ENCODE measurements at regions not wholly inside any gene's neighbourhood (a gene's known extent, or its start where the extent isn't known, plus 50 kb on each side); places are given as distances from the start of the nearest gene placed in this dataset.

GRCh38 chr2:195270466-195271039, 386.5 kb upstream of the SLC39A10 start:
- Histone ChIP-seq H2AFZ (ENCODE audit: low read depth, low read length) (no peak overlapping the region), H4K20me1 (ENCODE audit: insufficient read depth, low read length) (no peaks in the 10 kb centered on the region), H3K4me3 (ENCODE audit: low read length) (no peak overlapping the region), H3K79me2 (ENCODE audit: low read length) (no peaks in the 10 kb centered on the region), H3K27me3 (ENCODE audit: low read depth, low read length) (no peaks in the 10 kb centered on the region), H3K4me1 (ENCODE audit: low read length) (no peaks in the 10 kb centered on the region), H3K36me3 (replicated peaks; ENCODE audit: low read depth, low read length) (no peaks in the 10 kb centered on the region), H3K9me3 (ENCODE audit: insufficient read depth, low read length) (no peaks in the 10 kb centered on the region), H3K4me2 (ENCODE audit: low read length) (no peak overlapping the region), H3K27ac (ENCODE audit: low read length) (no peak overlapping the region), H3K9ac (ENCODE audit: low read length) (no peak overlapping the region)
- TF ChIP-seq, protein P1, sequence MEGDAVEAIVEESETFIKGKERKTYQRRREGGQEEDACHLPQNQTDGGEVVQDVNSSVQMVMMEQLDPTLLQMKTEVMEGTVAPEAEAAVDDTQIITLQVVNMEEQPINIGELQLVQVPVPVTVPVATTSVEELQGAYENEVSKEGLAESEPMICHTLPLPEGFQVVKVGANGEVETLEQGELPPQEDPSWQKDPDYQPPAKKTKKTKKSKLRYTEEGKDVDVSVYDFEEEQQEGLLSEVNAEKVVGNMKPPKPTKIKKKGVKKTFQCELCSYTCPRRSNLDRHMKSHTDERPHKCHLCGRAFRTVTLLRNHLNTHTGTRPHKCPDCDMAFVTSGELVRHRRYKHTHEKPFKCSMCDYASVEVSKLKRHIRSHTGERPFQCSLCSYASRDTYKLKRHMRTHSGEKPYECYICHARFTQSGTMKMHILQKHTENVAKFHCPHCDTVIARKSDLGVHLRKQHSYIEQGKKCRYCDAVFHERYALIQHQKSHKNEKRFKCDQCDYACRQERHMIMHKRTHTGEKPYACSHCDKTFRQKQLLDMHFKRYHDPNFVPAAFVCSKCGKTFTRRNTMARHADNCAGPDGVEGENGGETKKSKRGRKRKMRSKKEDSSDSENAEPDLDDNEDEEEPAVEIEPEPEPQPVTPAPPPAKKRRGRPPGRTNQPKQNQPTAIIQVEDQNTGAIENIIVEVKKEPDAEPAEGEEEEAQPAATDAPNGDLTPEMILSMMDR (IDR thresholded peaks at IDR 0.05; ENCODE audit: low read depth, low read length), result no peak
- TF ChIP-seq EZH2phosphoT487 (IDR thresholded peaks at IDR 0.05; ENCODE audit: low read depth), result no peak

DNA sequence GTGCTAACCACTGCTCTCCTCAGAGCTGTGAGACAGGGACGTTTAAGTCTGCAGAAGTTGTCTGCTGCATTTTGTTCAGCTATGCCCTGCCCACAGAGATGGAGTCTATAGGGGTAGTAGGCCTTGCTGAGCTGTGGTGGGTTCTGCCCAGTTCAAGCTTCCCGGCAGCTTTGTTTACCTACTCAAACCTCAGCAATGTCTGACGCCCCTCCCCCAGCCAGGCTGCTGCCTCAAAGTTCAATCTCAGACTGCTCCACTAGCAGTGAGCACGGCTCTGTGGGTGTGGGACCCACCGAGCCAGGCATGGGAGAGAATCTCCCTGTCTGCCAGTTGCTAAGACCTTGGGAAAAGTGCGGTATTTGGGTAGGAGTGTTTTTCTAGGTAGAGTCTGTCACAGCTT, 387.8 kb upstream of the SLC39A10 start:
- H3K4me1 ChIP-seq (ENCODE audit: low read length), result no peaks in the 10 kb centered on the region
- no peak overlapping the region for H3K4me2 ChIP-seq (ENCODE audit: low read length)
- no peak overlapping the region for H3K4me3 ChIP-seq (ENCODE audit: low read length)
- H3K9ac ChIP-seq (ENCODE audit: low read length), result no peak overlapping the region
- no peak overlapping the region for H3K27ac ChIP-seq (ENCODE audit: low read length)
- no peak overlapping the region for H2AFZ ChIP-seq (ENCODE audit: low read depth, low read length)
- no peak for TF ChIP-seq EZH2phosphoT487 (IDR thresholded peaks at IDR 0.05; ENCODE audit: low read depth)
- TF ChIP-seq, protein P1 (IDR thresholded peaks at IDR 0.05; ENCODE audit: low read depth, low read length), result no peak
- no peaks in the 10 kb centered on the region for H3K9me3 ChIP-seq (ENCODE audit: insufficient read depth, low read length)
- H3K79me2 ChIP-seq (ENCODE audit: low read length), result no peaks in the 10 kb centered on the region
- no peaks in the 10 kb centered on the region for H3K27me3 ChIP-seq (ENCODE audit: low read depth, low read length)
- H4K20me1 ChIP-seq (ENCODE audit: insufficient read depth, low read length), result no peaks in the 10 kb centered on the region
- no peaks in the 10 kb centered on the region for H3K36me3 ChIP-seq (replicated peaks; ENCODE audit: low read depth, low read length)

DNA sequence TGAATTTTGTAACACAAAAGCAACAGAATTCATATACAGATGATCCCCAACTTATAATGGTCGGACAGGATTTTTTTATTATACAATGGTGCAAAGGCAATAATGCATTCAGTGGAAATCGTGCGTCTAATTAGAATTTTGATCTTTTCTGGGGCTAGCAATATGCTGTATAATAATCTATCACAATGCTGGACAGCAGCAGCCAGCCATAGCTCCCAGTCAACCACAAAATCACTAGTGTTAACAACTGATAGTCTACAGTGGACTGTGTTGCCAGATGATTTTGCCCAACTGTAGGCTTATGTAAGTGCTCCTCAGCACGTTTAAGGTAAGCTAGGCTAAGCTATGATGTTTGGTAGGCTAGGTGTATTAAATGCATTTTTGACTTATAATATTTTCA, 399.0 kb upstream of the SLC39A10 start:
- Histone ChIP-seq H3K4me1 (ENCODE audit: low read length) (no peaks in the 10 kb centered on the region), H3K9ac (ENCODE audit: low read length) (no peak overlapping the region), H2AFZ (ENCODE audit: low read depth, low read length) (no peak overlapping the region), H3K9me3 (ENCODE audit: insufficient read depth, low read length) (peaks cover 3% of the 10 kb centered on the region; the same call in 1 of the 2 replicates), H3K4me2 (ENCODE audit: low read length) (no peak overlapping the region), H3K79me2 (ENCODE audit: low read length) (no peaks in the 10 kb centered on the region), H4K20me1 (ENCODE audit: insufficient read depth, low read length) (no peaks in the 10 kb centered on the region), H3K4me3 (ENCODE audit: low read length) (no peak overlapping the region), H3K27ac (ENCODE audit: low read length) (no peak overlapping the region), H3K36me3 (replicated peaks; ENCODE audit: low read depth, low read length) (no peaks in the 10 kb centered on the region), H3K27me3 (ENCODE audit: low read depth, low read length) (no peaks in the 10 kb centered on the region)
- no peak for TF ChIP-seq EZH2phosphoT487 (IDR thresholded peaks at IDR 0.05; ENCODE audit: low read depth)
- TF ChIP-seq, protein P1 (IDR thresholded peaks at IDR 0.05; ENCODE audit: low read depth, low read length), result no peak

DNA sequence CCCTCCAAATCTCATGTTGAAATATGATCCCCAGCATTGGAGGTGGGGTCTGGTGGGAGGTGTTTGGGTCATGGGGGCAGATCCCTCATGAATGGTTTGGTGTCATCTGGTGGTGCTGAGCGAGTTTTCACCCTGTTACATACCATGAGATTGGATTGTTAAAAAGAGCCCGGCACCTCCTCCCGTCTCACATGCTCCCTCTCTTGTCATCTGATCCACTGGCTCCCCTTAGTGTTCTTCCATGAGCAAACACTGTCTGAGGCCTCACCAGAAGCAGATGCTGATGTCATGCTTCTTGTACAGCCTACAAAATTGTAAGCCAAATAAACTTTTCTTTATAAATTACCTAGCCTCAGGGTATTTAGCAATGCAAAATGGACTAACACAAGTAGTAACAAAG, 405.0 kb upstream of the SLC39A10 start:
- Histone ChIP-seq H3K36me3 (replicated peaks; ENCODE audit: low read depth, low read length) (no peaks in the 10 kb centered on the region), H3K9me3 (ENCODE audit: insufficient read depth, low read length) (peaks cover 3% of the 10 kb centered on the region; the same call in 1 of the 2 replicates), H3K27me3 (ENCODE audit: low read depth, low read length) (no peaks in the 10 kb centered on the region), H3K79me2 (ENCODE audit: low read length) (no peaks in the 10 kb centered on the region), H2AFZ (ENCODE audit: low read depth, low read length) (no peak overlapping the region), H3K9ac (ENCODE audit: low read length) (no peak overlapping the region), H3K4me1 (ENCODE audit: low read length) (no peaks in the 10 kb centered on the region), H3K4me2 (ENCODE audit: low read length) (no peak overlapping the region), H3K4me3 (ENCODE audit: low read length) (no peak overlapping the region), H3K27ac (ENCODE audit: low read length) (no peak overlapping the region), H4K20me1 (ENCODE audit: insufficient read depth, low read length) (no peaks in the 10 kb centered on the region)
- TF ChIP-seq, protein P1 (IDR thresholded peaks at IDR 0.05; ENCODE audit: low read depth, low read length), result no peak
- TF ChIP-seq EZH2phosphoT487 (IDR thresholded peaks at IDR 0.05; ENCODE audit: low read depth), result no peak
